ENCODE measurements at regions not wholly inside any gene's neighbourhood (a gene's known extent, or its start where the extent isn't known, plus 50 kb on each side); places are given as distances from the start of the nearest gene placed in this dataset.

- H3K4me3 ChIP-seq (ENCODE audit: low read length), result no peak overlapping the region
- no peak for DNase-seq (ENCODE audit: low read depth)
- TF ChIP-seq CTCF (conservative IDR thresholded peaks at IDR 0.05; ENCODE audit: low read length), result no peak
Observed at GRCh38 chr14:23708343-23708742, 72.2 kb downstream of the DHRS2 start.

GRCh38 chr14:23709923-23710322 is 73.8 kb downstream of the DHRS2 start:
- H3K4me3 ChIP-seq (ENCODE audit: low read length), result no peak overlapping the region
- no peak for TF ChIP-seq CTCF (conservative IDR thresholded peaks at IDR 0.05; ENCODE audit: low read length)
- no peak for DNase-seq (ENCODE audit: low read depth)

GRCh38 chr14:23712287-23712686 is 76.1 kb downstream of the DHRS2 start:
- TF ChIP-seq CTCF (conservative IDR thresholded peaks at IDR 0.05; ENCODE audit: low read length), result no peak
- no peak for DNase-seq (ENCODE audit: low read depth)
- no peak overlapping the region for H3K4me3 ChIP-seq (ENCODE audit: low read length)

- no peak for DNase-seq (ENCODE audit: low read depth)
- no peak overlapping the region for H3K4me3 ChIP-seq (ENCODE audit: low read length)
- TF ChIP-seq CTCF (conservative IDR thresholded peaks at IDR 0.05; ENCODE audit: low read length), result no peak
Observed at GRCh38 chr14:23719225-23719985, 83.2 kb downstream of the DHRS2 start.

- TF ChIP-seq CTCF (conservative IDR thresholded peaks at IDR 0.05; ENCODE audit: low read length), result no peak
- no peak overlapping the region for H3K4me3 ChIP-seq (ENCODE audit: low read length)
- no peak for DNase-seq (ENCODE audit: low read depth)
Observed at GRCh38 chr14:23722675-23723074, 86.5 kb downstream of the DHRS2 start.

- TF ChIP-seq CTCF (conservative IDR thresholded peaks at IDR 0.05; ENCODE audit: low read length), result no peak
- H3K4me3 ChIP-seq (ENCODE audit: low read length), result no peak overlapping the region
- DNase-seq (ENCODE audit: low read depth), result no peak
Observed at GRCh38 chr14:23723911-23724310, 87.7 kb downstream of the DHRS2 start.

GRCh38 chr14:23725528-23725927 is 89.4 kb downstream of the DHRS2 start:
- DNase-seq (ENCODE audit: low read depth), result no peak
- H3K4me3 ChIP-seq (ENCODE audit: low read length), result no peak overlapping the region
- TF ChIP-seq CTCF (conservative IDR thresholded peaks at IDR 0.05; ENCODE audit: low read length), result no peak
